Activated naive CD8-positive, alpha-beta T cell treated with anti-CD3 and anti-CD28 coated beads, Interleukin-2, amount 10 ng/mL, durations not matched to agents 7 days and 5 days (primary cell): ENCODE measurements at regions not wholly inside any gene's neighbourhood (a gene's known extent, or its start where the extent isn't known, plus 50 kb on each side); places are given as distances from the start of the nearest gene placed in this dataset.

Source experiments
- ATAC-seq: fragments of 150-1000 bp; cut with Tn5 transposase; one replicate; pipeline ENCODE4 v1.10.0; 2021; ENCODE audit warnings: low read depth, moderate library complexity
- POLR2A ChIA-PET: fragments of 350-600 bp; sonication (Branson Sonifier 250); formaldehyde crosslinking; loops from one replicate; lab custom pipeline; 2021; ENCODE audit warnings: antibody characterized with exemption; lab: Charles Lee
- DNase-seq: peaks from one replicate; pipeline ENCODE4 v3.0.0; 2021
- H3K27ac Mint-ChIP-seq: one replicate; pipeline ENCODE4 v1.8.0; 2022; ENCODE audit warnings: mild to moderate bottlenecking, mixed read lengths
- H3K27me3 Mint-ChIP-seq: one replicate; pipeline ENCODE4 v1.8.0; 2022; ENCODE audit warnings: mild to moderate bottlenecking, moderate library complexity, mixed read lengths
- H3K36me3 Mint-ChIP-seq: one replicate; pipeline ENCODE4 v1.8.0; 2021; ENCODE audit warnings: mild to moderate bottlenecking, mixed read lengths
- H3K4me1 Mint-ChIP-seq: one replicate; pipeline ENCODE4 v1.8.0; 2021; ENCODE audit warnings: mixed read lengths
- H3K4me3 Mint-ChIP-seq: one replicate; pipeline ENCODE4 v1.8.0; 2022; ENCODE audit warnings: mild to moderate bottlenecking, moderate library complexity, mixed read lengths
- H3K9me3 Mint-ChIP-seq: one replicate; pipeline ENCODE4 v1.8.0; 2021; ENCODE audit warnings: mixed read lengths

DNA sequence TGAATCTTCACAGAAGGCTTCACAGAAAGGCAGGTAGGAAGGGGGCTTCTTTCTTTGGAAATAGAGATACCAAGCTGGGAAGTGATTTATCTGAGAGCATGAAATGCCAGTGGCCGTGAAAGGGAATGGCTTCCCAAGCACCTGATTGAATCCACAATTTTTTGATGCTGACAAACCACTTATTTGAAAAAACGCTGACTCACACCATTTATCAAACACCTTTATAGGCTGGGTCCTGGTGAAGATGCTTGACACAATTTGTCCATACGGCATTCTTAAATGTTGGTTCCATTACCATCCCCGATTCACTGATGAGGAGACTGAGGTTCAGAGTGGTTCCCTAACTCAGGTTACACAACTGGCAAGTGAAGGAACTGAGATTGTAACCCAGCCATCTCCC, 64.1 kb upstream of the POMGNT2 start:
- ATAC-seq (no peak), DNase-seq (no peak)
- Mint-ChIP-seq H3K27ac (no peak overlapping the region), H3K27me3 (peaks cover 2% of the 10 kb centered on the region), H3K4me1 (peaks cover 2% of the 10 kb centered on the region), H3K36me3 (peaks cover 36% of the 10 kb centered on the region), H3K9me3 (peaks cover 30% of the 10 kb centered on the region), H3K4me3 (no peak overlapping the region)
- POLR2A ChIA-PET = no interaction called here

DNA sequence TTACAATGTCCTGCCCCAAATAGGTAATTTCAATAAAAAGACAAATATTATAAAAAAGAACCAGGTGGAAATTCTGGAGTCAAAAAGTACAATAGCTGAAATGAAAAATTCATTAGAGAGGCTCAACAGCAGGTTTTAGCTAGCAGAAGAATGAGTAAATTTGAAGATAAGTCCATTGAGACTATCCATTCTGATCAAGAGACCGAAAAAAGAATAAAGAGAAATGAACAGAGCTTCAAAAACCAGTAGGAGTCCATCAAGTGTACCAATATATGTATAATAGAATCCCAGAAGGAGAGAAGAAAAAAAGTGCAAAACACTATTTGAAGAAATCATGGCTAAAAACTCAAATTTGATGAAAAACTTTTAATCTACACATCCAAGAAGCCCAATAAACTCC, 60.5 kb upstream of the POMGNT2 start:
- Mint-ChIP-seq H3K4me3 (no peak overlapping the region), H3K4me1 (peaks cover 23% of the 10 kb centered on the region), H3K9me3 (peaks cover 19% of the 10 kb centered on the region), H3K36me3 (peaks cover 24% of the 10 kb centered on the region), H3K27me3 (peaks cover 2% of the 10 kb centered on the region), H3K27ac (no peak overlapping the region)
- POLR2A ChIA-PET = interaction anchor here (0.9 kb wide), 1 partner anchor 126 kb away, joined by 3 read pairs; no protein-coding TSS in a partner anchor
- DNase-seq (no peak), ATAC-seq (no peak)

DNA sequence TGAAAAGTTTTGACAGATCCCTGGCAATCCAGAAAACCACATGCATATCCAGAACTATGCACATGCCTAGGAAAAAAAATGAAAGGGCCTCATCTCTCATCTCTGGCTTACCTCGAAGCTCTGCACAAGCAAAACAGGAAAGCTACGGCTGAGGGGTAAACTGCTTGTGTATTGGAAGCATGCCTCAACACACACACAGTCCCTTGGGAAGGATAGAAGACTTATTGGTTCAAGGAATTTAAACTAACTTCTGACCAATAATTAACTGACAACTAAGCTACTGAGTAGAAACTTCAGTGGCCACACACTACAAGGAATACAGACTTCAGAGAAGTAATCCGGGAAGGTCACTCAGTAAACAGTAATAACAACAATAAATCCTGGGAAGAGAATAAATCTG, 59.9 kb upstream of the POMGNT2 start:
- Mint-ChIP-seq H3K27me3 (peaks cover 2% of the 10 kb centered on the region), H3K36me3 (peaks cover 24% of the 10 kb centered on the region), H3K27ac (no peak overlapping the region), H3K4me3 (no peak overlapping the region), H3K4me1 (peaks cover 23% of the 10 kb centered on the region), H3K9me3 (peaks cover 19% of the 10 kb centered on the region)
- POLR2A ChIA-PET = interaction anchor here (0.9 kb wide), 1 partner anchor 126 kb away, joined by 3 read pairs; no protein-coding TSS in a partner anchor
- no peak for ATAC-seq
- DNase-seq = no peak

DNA sequence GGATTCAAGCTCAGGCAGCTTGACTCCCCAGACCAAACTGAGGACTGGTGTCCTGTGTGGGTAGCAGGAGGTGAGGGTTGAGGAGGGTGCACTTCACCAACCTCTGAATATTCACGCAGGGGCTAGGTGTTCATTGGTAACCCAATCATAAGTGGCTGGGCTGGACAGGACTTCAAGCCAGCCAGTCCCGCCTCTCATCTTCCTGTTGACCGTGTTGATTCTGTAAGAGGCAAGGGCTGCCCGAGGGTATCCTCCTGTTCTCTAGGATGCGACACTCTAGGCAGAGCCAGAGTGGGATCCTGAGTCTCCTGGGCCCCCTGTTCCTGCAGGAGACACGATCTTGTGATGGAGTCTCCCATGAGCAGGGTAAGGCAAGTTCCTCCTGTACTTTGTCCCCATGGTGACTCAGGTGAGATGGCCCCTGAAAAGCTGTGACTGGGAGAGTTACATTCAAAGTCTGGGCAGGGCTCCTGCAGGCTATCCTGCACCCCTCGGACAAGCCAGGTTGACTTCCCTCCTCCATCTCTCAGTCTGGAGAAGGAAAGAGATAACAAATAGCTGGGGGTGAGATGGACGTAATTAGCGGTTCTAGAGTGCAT, 58.1 kb upstream of the POMGNT2 start:
- ATAC-seq (no peak), DNase-seq (no peak)
- POLR2A ChIA-PET = interaction anchor here (1.1 to 3.0 kb wide), 4 partner anchors 16 to 122 kb away, joined by 5 to 25 read pairs (median 10); partner anchors contain the start of gene SNRK
- Mint-ChIP-seq H3K27ac (peak overlapping the region; percentile 99), H3K4me3 (no peak overlapping the region), H3K27me3 (no peaks in the 10 kb centered on the region), H3K9me3 (peaks cover 16% of the 10 kb centered on the region), H3K4me1 (peaks cover 22% of the 10 kb centered on the region), H3K36me3 (peaks cover 24% of the 10 kb centered on the region)

GRCh38 chr3:43162230-43163084, 56.6 kb upstream of the POMGNT2 start:
- H3K27ac Mint-ChIP-seq = peak overlapping the region; percentile 99
- POLR2A ChIA-PET = interaction anchor here (0.8 to 3.0 kb wide), 17 partner anchors 13 to 341 kb away, joined by 3 to 25 read pairs (median 5); partner anchors contain the start of gene SNRK
- DNase-seq (peak; percentile 70), ATAC-seq (peak; percentile 91)
- peaks cover 14% of the 10 kb centered on the region for H3K9me3 Mint-ChIP-seq
- peaks cover 24% of the 10 kb centered on the region for H3K36me3 Mint-ChIP-seq
- no peaks in the 10 kb centered on the region for H3K27me3 Mint-ChIP-seq
- H3K4me3 Mint-ChIP-seq = peak overlapping the region; percentile 84
- peaks cover 24% of the 10 kb centered on the region for H3K4me1 Mint-ChIP-seq

- POLR2A ChIA-PET = interaction anchor here (1.0 to 3.0 kb wide), 9 partner anchors 16 to 341 kb away, joined by 3 to 25 read pairs (median 9); partner anchors contain the start of gene SNRK
- H3K36me3 Mint-ChIP-seq = peaks cover 21% of the 10 kb centered on the region
- peak overlapping the region; percentile 99 for H3K27ac Mint-ChIP-seq
- no peaks in the 10 kb centered on the region for H3K27me3 Mint-ChIP-seq
- H3K4me1 Mint-ChIP-seq = peaks cover 27% of the 10 kb centered on the region
- DNase-seq = no peak
- no peak for ATAC-seq
- no peak overlapping the region for H3K4me3 Mint-ChIP-seq
- peaks cover 13% of the 10 kb centered on the region for H3K9me3 Mint-ChIP-seq
These were observed 55.9 kb upstream of the POMGNT2 start for GRCh38 chr3:43161684-43162229.

- peaks cover 31% of the 10 kb centered on the region for H3K4me1 Mint-ChIP-seq
- DNase-seq (no peak), ATAC-seq (no peak)
- H3K27me3 Mint-ChIP-seq = no peaks in the 10 kb centered on the region
- POLR2A ChIA-PET = interaction anchor here (0.6 to 2.5 kb wide), 3 partner anchors 19 to 231 kb away, joined by 3 to 20 read pairs (median 5); no protein-coding TSS in a partner anchor
- H3K9me3 Mint-ChIP-seq = peaks cover 5% of the 10 kb centered on the region
- H3K36me3 Mint-ChIP-seq = peaks cover 10% of the 10 kb centered on the region
- peak overlapping the region; percentile 13 for H3K27ac Mint-ChIP-seq
- no peak overlapping the region for H3K4me3 Mint-ChIP-seq
These were observed 54.8 kb upstream of the POMGNT2 start for GRCh38 chr3:43160664-43161063.

DNA sequence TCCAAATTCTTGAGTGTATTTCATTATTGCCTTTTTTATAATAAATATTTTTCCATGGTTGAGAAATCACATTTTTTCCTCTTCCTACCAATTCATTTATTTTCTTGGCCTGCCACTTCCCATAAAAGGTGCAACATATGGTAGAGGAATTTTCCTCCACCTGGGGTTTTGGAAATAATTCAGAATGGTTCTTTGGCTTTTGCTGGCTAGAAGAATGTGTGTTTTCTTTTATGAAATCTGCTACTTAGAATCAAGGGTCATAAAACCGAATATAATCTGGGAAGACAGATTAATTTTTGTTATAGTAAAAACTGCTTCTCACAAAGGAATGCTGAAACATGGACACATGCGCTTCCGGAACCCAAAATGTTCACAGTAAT, 54.0 kb upstream of the POMGNT2 start:
- H3K4me1 Mint-ChIP-seq = peaks cover 38% of the 10 kb centered on the region
- H3K36me3 Mint-ChIP-seq = peaks cover 5% of the 10 kb centered on the region
- ATAC-seq = no peak
- no peak overlapping the region for H3K27ac Mint-ChIP-seq
- POLR2A ChIA-PET = no interaction called here
- peaks cover 4% of the 10 kb centered on the region for H3K9me3 Mint-ChIP-seq
- no peak overlapping the region for H3K4me3 Mint-ChIP-seq
- no peaks in the 10 kb centered on the region for H3K27me3 Mint-ChIP-seq
- no peak for DNase-seq

- no peak for ATAC-seq
- H3K4me3 Mint-ChIP-seq = no peak overlapping the region
- H3K27me3 Mint-ChIP-seq = no peaks in the 10 kb centered on the region
- H3K4me1 Mint-ChIP-seq = peaks cover 37% of the 10 kb centered on the region
- no peak overlapping the region for H3K27ac Mint-ChIP-seq
- POLR2A ChIA-PET = no interaction called here
- peaks cover 2% of the 10 kb centered on the region for H3K36me3 Mint-ChIP-seq
- H3K9me3 Mint-ChIP-seq = peaks cover 1% of the 10 kb centered on the region
- DNase-seq = no peak
These were observed 53.4 kb upstream of the POMGNT2 start for GRCh38 chr3:43159131-43159875.

GRCh38 chr3:43156812-43157455, 51.1 kb upstream of the POMGNT2 start:
- ATAC-seq (no peak), DNase-seq (no peak)
- Mint-ChIP-seq H3K4me1 (peaks cover 19% of the 10 kb centered on the region), H3K4me3 (no peak overlapping the region), H3K9me3 (peaks cover 1% of the 10 kb centered on the region), H3K36me3 (no peaks in the 10 kb centered on the region), H3K27ac (no peak overlapping the region), H3K27me3 (no peaks in the 10 kb centered on the region)
- POLR2A ChIA-PET = no interaction called here

GRCh38 chr3:43155464-43156121, 49.7 kb upstream of the POMGNT2 start:
- no peaks in the 10 kb centered on the region for H3K27me3 Mint-ChIP-seq
- H3K36me3 Mint-ChIP-seq = no peaks in the 10 kb centered on the region
- DNase-seq (no peak), ATAC-seq (no peak)
- H3K27ac Mint-ChIP-seq = peak overlapping the region; percentile 57
- H3K9me3 Mint-ChIP-seq = peaks cover 2% of the 10 kb centered on the region
- peaks cover 17% of the 10 kb centered on the region for H3K4me1 Mint-ChIP-seq
- POLR2A ChIA-PET = no interaction called here
- no peak overlapping the region for H3K4me3 Mint-ChIP-seq
